Astrocyte (in vitro differentiated cells and primary cell): ENCODE measurements at regions not wholly inside any gene's neighbourhood (a gene's known extent, or its start where the extent isn't known, plus 50 kb on each side); places are given as distances from the start of the nearest gene placed in this dataset.

Experiments used
- EZH2 ChIP-seq: IDR thresholded peaks from 2 replicates; pipeline ENCODE4 v1.6.1; 2012; ENCODE audit warnings: mild to moderate bottlenecking, low read length, inconsistent platforms; ENCODE audit not compliant: insufficient read depth
- TF ChIP-seq, protein P1 (sequence below): IDR thresholded peaks from 2 replicates; pipeline ENCODE4 v1.5.1; 2011; ENCODE audit warnings: low read depth, mild to moderate bottlenecking, inconsistent platforms, low read length, moderate library complexity; ENCODE audit not compliant: insufficient read depth

DNA sequence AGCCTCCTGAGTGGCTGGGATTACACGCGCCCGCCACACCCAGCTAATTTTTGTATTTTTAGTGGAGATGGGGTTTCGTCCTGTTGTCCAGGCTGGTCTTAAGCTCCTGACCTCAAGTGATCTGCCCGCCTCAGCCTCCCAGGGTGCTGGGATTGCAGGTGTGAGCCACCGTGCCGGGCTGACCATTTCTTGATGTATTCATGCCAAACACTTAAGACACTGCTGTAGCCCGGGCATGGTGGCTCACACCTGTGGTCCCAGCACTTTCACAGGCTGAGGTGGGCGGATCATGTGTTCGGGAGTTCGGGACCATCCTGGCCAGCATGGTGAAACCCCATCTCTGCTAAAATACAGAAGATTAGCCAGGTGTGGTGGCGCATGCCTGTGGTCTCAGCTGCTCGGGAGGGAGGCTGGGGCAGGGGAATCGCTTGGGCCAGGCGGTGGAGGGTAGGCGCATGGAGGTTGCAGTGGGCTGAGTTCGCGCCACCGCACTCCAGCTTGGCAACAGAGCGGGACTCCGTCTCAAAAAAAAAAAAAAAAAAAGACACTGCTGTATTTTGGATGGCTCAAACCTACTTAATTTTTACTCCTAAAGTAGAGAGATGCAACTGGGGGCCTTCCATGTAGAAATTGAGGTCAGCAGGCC, 140.8 kb downstream of the NUP35 start:
- TF ChIP-seq, protein P1, sequence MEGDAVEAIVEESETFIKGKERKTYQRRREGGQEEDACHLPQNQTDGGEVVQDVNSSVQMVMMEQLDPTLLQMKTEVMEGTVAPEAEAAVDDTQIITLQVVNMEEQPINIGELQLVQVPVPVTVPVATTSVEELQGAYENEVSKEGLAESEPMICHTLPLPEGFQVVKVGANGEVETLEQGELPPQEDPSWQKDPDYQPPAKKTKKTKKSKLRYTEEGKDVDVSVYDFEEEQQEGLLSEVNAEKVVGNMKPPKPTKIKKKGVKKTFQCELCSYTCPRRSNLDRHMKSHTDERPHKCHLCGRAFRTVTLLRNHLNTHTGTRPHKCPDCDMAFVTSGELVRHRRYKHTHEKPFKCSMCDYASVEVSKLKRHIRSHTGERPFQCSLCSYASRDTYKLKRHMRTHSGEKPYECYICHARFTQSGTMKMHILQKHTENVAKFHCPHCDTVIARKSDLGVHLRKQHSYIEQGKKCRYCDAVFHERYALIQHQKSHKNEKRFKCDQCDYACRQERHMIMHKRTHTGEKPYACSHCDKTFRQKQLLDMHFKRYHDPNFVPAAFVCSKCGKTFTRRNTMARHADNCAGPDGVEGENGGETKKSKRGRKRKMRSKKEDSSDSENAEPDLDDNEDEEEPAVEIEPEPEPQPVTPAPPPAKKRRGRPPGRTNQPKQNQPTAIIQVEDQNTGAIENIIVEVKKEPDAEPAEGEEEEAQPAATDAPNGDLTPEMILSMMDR = no peak
- no peak for TF ChIP-seq EZH2
